H7 (cell line): ENCODE measurements at regions not wholly inside any gene's neighbourhood (a gene's known extent, or its start where the extent isn't known, plus 50 kb on each side); places are given as distances from the start of the nearest gene placed in this dataset.
"Not testable (repeated sequence)": the region's sequence is repeated elsewhere in the genome, so short reads cannot be mapped to it uniquely, and the experiment has no call there.

Experiments
- DNase-seq: peaks from one replicate; pipeline ENCODE4 v3.0.0; 2012
- H3K27me3 ChIP-seq: 2 replicates; pipeline ENCODE4 v1.6.0; 2011; ENCODE audit warnings: mild to moderate bottlenecking, low read length; ENCODE audit not compliant: control insufficient read depth, insufficient read depth
- H3K36me3 ChIP-seq: replicated peaks from 2 replicates; pipeline ENCODE4 v1.5.1; 2011; ENCODE audit warnings: low read length; ENCODE audit not compliant: control insufficient read depth, insufficient read depth
- H3K4me3 ChIP-seq: 2 replicates; pipeline ENCODE4 v1.5.1; 2011; ENCODE audit warnings: low read depth, mild to moderate bottlenecking, control low read depth, low read length, moderate library complexity; ENCODE audit not compliant: insufficient read depth

- no peak for DNase-seq
- Histone ChIP-seq H3K27me3 (no peaks in the 10 kb centered on the region), H3K36me3 (no peaks in the 10 kb centered on the region), H3K4me3 (no peak overlapping the region)
Measured at GRCh38 chr2:180707884-180708205, 272.6 kb upstream of the UBE2E3 start.

GRCh38 chr2:180707175-180707883 lies 273.1 kb upstream of the UBE2E3 start:
- no peaks in the 10 kb centered on the region for H3K36me3 ChIP-seq
- no peaks in the 10 kb centered on the region for H3K27me3 ChIP-seq
- no peak for DNase-seq
- no peak overlapping the region for H3K4me3 ChIP-seq

GRCh38 chr2:180706694-180707093 lies 273.7 kb upstream of the UBE2E3 start:
- no peak overlapping the region for H3K4me3 ChIP-seq
- H3K36me3 ChIP-seq: no peaks in the 10 kb centered on the region
- no peaks in the 10 kb centered on the region for H3K27me3 ChIP-seq
- DNase-seq: no peak

- no peak overlapping the region for H3K4me3 ChIP-seq
- no peak for DNase-seq
Measured at GRCh38 chr2:180705551-180705950, 274.9 kb upstream of the UBE2E3 start.

GRCh38 chr2:180705122-180705521 lies 275.3 kb upstream of the UBE2E3 start:
- DNase-seq: no peak
- Histone ChIP-seq H3K36me3 (no peaks in the 10 kb centered on the region), H3K27me3 (no peaks in the 10 kb centered on the region), H3K4me3 (no peak overlapping the region)

More at GRCh38 chr2:180705551-180705950, 274.9 kb upstream of the UBE2E3 start:
- no peaks in the 10 kb centered on the region for H3K36me3 ChIP-seq
- H3K27me3 ChIP-seq: no peaks in the 10 kb centered on the region

- no peak for DNase-seq
- Histone ChIP-seq H3K4me3 (no peak overlapping the region), H3K27me3 (no peaks in the 10 kb centered on the region), H3K36me3 (no peaks in the 10 kb centered on the region)
Measured at GRCh38 chr2:180699657-180700361, 280.6 kb upstream of the UBE2E3 start.

- Histone ChIP-seq H3K4me3 (no peak overlapping the region), H3K36me3 (no peaks in the 10 kb centered on the region), H3K27me3 (no peaks in the 10 kb centered on the region)
- DNase-seq: no peak
Measured at GRCh38 chr2:180698668-180699067, 281.7 kb upstream of the UBE2E3 start.

GRCh38 chr2:180695586-180696401 lies 284.6 kb upstream of the UBE2E3 start:
- H3K36me3 ChIP-seq: no peaks in the 10 kb centered on the region
- H3K27me3 ChIP-seq: no peaks in the 10 kb centered on the region
- no peak overlapping the region for H3K4me3 ChIP-seq
- DNase-seq: no peak

GRCh38 chr2:180694445-180695421 lies 285.7 kb upstream of the UBE2E3 start:
- Histone ChIP-seq H3K4me3 (no peak overlapping the region), H3K27me3 (no peaks in the 10 kb centered on the region), H3K36me3 (no peaks in the 10 kb centered on the region)
- DNase-seq: no peak

GRCh38 chr2:180692322-180692721 lies 288.1 kb upstream of the UBE2E3 start:
- no peak overlapping the region for H3K4me3 ChIP-seq
- H3K27me3 ChIP-seq: no peaks in the 10 kb centered on the region
- no peak for DNase-seq

GRCh38 chr2:180691855-180692223 lies 288.6 kb upstream of the UBE2E3 start:
- not testable (repeated sequence) for DNase-seq, H3K4me3 ChIP-seq

More at GRCh38 chr2:180692322-180692721, 288.1 kb upstream of the UBE2E3 start:
- no peaks in the 10 kb centered on the region for H3K36me3 ChIP-seq

GRCh38 chr2:180691186-180691854 lies 289.1 kb upstream of the UBE2E3 start:
- not testable (repeated sequence) for DNase-seq, H3K36me3 ChIP-seq, H3K27me3 ChIP-seq, H3K4me3 ChIP-seq

More at GRCh38 chr2:180691855-180692223, 288.6 kb upstream of the UBE2E3 start:
- not testable (repeated sequence) for H3K27me3 ChIP-seq, H3K36me3 ChIP-seq

- Histone ChIP-seq H3K4me3 (no peak overlapping the region), H3K36me3 (no peaks in the 10 kb centered on the region), H3K27me3 (no peaks in the 10 kb centered on the region)
- DNase-seq: no peak
Measured at GRCh38 chr2:180690611-180691010, 289.8 kb upstream of the UBE2E3 start.
